Left forelimb (tissue), 1 donor: ENCODE measurements at regions not wholly inside any gene's neighbourhood (a gene's known extent, or its start where the extent isn't known, plus 50 kb on each side); places are given as distances from the start of the nearest gene placed in this dataset.
"Not testable (repeated sequence)": the region's sequence is repeated elsewhere in the genome, so short reads cannot be mapped to it uniquely, and the experiment has no call there.

Source experiments
- DNase-seq: peaks from one replicate; pipeline ENCODE4 v3.0.0-alpha.2; 2018; ENCODE audit warnings: low spot score

GRCh38 chr6:145275019-145275418, 460.3 kb downstream of the EPM2A start:
- no peak for DNase-seq

DNA sequence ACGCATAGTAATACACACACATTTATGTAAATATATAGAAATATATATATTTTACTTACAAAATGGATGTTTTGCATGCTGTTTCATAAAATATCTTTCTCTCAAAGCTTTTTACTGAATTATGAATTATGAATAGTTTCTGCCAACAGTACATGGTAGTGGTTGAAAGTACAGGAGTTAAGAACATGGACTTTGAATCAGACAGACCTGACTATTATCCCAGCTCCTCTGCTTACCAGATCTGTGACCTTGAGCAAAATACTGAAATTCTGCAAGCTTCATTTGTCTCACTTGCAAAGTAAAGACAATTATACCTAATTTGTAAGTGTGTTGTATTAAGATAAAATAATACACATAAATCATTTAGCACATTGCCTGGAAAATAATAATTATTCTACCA, 459.5 kb downstream of the EPM2A start:
- DNase-seq = no peak

DNA sequence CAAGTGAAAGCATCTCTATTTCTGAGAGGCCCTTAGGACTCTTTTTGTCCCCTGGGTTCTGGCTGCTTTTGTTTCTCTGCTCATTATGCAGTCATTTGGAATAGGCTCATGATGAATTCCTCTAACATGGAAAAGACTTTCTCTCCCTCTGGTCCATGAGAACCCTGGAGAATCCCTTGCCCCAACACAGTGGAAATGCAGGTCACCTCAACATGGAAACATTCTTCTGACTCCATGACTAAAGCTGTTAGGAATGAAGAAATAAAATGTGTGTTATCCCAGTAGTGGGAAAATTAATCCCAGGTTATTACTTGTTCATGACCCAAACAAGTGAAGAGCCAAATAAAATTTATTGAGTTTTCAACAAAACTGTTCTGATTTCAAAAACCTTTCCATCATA, 458.6 kb downstream of the EPM2A start:
- DNase-seq = no peak

DNA sequence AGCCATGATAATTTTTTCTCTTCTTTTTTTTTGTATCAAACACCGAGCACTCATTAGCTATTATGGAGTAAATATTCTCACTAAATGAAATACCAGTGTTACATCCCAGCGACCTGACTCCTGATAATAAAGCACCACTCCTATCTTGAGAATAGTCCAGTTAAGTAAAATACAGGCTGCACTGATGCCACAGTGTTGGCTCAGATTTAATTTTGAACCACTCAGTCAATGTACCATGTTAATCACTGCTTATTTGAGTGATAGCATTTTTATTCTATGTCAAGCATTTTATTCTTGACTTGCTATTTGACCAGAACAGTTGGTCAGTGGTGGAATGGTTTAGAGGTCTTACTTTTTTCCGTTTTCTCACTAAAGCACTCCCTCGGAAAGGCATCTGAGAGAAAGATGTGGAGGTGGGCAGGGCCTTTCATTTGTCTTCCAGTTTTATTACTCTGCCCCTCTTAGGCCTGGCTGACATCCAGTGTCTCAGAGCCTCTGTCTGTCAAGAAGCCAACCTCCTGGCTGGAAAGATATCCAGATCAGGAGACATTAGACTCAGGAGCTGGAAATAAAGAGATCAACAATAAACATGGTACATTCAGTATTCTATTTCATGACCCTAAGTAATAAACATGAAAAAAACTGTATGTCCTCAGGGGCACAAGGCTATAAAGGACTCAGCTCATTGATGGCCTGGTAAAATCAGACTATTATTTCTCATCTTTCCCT, 457.8 kb downstream of the EPM2A start:
- DNase-seq = no peak

DNA sequence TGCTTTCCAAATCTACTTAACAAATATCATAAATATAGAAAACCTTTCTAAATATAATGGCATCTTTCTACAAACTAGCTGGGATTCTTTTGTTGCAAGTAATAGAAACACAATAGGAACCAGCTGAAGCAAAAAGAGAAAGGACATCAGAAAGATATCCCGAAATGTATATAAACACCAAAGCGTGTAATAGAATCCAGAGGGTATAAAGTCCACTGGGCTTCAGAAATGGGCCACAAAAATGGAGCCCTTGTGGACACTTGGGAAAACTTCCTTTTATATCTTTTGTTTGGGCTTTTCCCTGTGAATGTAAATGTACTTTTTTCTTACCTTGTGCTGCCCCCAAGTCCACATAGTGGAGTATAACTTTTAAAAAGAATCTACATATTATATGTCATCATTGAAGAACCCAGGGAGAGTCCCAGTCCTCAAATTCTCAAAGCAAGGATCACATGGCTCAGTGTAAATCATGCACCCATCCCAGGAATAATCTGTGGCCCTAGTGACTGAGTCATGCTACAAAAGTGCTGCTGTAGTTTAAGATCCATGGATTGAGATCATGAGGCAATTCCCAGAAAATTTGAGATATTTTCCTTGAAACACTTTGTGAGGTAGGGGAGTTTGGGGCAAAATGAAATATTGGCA, 457.0 kb downstream of the EPM2A start:
- no peak for DNase-seq

- DNase-seq = no peak
These were observed 455.8 kb downstream of the EPM2A start for GRCh38 chr6:145279551-145279950.

- no peak for DNase-seq
These were observed 455.3 kb downstream of the EPM2A start for GRCh38 chr6:145279993-145280392.

DNA sequence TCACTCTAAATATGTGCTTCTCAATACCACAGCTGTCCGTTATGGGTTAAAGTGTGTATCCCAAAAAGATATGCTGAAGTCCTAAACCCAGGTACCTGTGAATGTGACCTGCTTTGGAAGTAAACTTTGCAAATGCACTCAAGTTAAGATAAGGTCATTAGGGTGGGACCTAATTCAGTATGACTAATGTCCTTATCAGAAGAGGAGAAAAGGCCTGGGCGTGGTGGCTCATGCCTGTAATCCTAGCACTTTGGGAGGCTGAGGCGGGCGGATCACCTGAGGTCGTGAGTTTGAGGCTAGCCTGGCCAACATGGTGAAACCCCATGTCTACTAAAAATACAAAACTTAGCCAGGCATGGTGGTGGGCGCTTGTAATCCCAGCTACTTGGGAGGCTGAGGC, 452.1 kb downstream of the EPM2A start:
- not testable (repeated sequence) for DNase-seq

GRCh38 chr6:145283856-145284255, 451.5 kb downstream of the EPM2A start:
- DNase-seq = no peak

- DNase-seq = no peak
These were observed 448.4 kb downstream of the EPM2A start for GRCh38 chr6:145286916-145287315.

DNA sequence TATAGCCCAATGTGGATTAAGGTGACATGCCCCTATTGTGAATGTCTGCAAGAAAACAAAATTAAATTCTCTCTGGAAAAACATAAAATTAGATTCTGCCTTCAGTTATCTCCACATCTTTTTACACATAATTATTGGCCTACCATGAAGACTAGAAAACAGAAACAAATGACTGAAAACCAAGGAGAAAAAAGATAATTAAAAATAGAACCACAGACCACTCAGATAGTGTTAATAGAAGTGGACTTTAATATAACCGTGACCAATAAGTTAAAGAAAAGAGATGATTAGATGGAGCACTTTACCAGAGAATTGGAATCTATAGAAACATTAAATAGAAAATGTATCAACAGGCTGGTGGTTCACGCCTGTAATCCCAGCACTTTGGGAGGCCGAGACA, 445.7 kb downstream of the EPM2A start:
- DNase-seq = no peak

DNA sequence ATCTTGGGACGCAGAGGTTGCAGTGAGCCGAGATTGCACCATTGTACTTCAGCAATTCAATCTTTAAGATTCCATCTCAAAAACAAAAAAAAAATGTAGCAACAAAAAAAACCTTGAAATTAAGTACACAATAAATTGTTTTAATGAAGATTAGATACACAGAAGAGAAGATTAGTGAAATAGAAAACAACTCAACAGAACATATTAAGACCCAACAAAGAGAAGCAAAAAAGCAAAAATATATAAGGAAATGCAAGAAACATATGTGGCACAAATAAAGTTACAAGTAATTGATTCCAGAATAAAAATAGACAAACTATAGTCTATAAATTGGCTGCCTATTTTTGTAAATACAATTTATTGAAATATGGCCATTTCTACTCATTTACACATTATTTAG, 445.2 kb downstream of the EPM2A start:
- DNase-seq = no peak

- no peak for DNase-seq
These were observed 443.3 kb downstream of the EPM2A start for GRCh38 chr6:145292066-145292465.

DNA sequence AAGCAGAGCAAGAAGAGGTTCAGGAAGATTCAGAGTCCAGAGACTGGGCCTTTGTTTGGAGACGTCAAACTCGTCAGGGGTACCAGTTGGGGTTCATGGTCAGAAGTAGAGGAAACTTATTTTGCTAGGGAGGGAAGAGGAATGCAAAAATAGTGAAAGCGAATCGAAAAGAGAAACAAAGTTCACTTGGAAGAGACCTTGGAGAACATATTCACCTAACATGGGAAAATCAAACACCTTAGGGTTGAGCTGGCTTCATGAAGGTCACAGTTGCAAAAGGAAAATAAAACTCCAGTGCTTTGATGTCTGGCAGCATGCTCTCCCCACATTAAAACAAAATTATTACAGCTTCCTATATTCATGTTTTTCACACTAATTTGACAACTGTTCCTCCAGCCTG, 440.4 kb downstream of the EPM2A start:
- DNase-seq = no peak

DNA sequence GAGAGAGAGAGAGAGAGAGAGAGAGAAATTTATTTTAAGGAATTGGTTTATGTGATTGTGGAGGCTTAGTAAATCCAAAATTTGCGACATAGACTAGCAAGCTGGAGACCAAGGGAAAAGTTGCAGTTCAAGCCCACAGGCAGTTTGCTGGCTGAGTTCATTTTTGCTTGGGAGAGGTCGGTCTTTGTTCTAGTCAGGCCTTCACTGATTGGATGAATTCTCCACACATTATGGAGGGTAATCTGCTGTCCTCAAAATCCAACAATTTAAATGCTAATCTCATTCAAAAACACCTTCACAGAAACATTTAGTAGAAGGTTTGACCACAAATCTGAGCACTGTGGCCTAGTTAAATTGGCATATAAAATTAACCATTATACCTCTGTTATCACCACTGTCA, 439.6 kb downstream of the EPM2A start:
- DNase-seq = no peak

GRCh38 chr6:145305670-145306069, 429.6 kb downstream of the EPM2A start:
- no peak for DNase-seq

GRCh38 chr6:145306489-145306888, 428.8 kb downstream of the EPM2A start:
- no peak for DNase-seq

DNA sequence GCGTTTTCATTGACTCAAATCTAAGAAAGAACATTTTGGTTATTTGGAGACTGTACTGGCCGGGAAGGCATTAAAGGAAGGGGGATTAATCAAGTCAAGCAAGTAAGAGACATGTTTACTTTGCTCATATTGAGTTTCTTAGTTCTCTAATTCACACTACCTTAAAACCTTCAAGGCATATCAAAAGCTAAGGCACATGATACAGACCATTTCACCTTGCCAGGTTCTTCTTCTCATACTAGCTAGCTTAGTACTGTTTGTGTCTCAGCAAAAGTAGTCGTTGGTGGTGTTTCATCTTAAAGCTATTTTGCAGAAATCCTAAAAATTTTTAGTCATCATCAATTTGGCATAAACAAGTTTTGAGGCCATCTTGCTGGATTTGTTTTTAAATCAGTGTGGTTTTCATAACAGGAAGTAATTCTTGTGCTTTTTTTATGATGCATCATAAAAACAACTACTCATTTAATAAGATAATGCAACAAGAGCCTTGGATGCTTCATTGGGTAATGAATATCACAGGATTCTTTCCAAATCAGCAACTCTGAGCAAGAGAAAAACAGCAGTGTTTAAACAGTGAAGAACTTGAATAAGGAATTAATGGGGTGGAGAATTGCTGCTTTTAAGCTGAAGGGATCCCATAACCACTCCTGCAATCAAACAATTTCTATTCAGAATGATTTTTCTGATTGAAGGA, 425.3 kb downstream of the EPM2A start:
- no peak for DNase-seq

DNA sequence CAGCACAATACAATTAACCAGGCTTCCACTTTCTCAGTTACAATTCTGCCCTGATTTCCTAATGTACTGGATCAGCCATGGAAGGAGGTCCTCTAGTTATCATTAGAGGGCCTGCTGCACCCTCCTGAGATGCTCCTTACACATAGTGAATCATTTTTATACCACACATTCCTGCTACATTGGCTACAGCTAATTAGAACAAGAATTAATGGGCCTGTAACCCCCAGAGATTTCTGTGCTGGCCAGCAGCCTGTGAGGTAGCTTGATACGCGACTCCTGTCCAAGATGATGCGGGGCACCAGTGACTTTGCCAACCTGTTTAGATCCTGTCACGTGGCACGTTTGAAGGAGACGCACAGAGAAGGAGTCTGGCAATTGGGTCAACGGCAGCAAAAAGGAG, 422.8 kb downstream of the EPM2A start:
- DNase-seq = no peak

DNA sequence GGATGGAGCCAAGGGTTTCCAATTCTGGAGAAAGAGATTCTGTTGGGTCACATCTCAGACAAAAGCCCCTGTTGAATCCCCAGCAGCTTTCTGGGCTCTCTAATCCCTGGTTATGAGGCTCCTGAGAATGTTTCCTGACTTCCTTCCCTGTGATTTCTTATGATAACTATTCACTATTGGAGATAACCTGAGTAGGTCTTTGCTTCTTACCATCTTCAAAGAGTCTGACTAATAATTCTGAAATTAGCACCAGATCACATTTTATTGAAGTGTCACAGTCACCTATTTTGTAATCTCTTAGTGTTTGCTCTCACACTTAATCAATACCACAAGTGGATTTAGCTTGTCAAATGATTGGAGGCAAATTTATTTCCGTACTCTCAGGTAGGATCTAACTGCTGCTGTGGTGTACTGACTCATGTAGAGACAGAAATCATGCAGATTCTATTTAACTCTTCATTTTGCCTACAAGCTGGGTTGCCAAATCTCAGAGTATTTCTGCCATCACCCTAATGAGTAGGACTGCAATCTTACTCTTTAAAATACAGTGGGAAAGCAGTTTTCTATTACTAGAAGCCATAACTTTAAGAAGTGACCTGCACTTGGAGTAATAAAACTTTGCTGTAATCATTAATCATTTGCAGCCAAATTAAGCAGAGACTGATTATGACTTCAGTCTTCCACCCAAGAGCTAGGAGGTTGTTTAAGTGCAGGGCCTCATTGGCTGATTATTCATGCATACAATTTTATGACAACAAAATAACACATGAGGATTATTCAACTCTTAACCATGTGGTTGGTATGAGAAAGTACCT, 422.1 kb downstream of the EPM2A start:
- DNase-seq = no peak

- DNase-seq = no peak
These were observed 419.2 kb downstream of the EPM2A start for GRCh38 chr6:145315982-145316600.

- no peak for DNase-seq
These were observed 416.4 kb downstream of the EPM2A start for GRCh38 chr6:145318952-145319351.
